WTC11 (cell line): ENCODE measurements at regions not wholly inside any gene's neighbourhood (a gene's known extent, or its start where the extent isn't known, plus 50 kb on each side); places are given as distances from the start of the nearest gene placed in this dataset.

Experiments used
- ATAC-seq: fragments of 200-7000 bp; cut with Tn5 transposase; 2 replicates; pipeline ENCODE4 v1.10.0; 2021; ENCODE audit warnings: mild to moderate bottlenecking, moderate library complexity
- CTCF ChIA-PET: fragments of 300-600 bp; sonication (Branson Sonifier 250); formaldehyde crosslinking; loops from one replicate; lab custom pipeline; 2021; ENCODE audit warnings: antibody characterized with exemption; lab: Charles Lee
- POLR2A ChIA-PET: fragments of 350-600 bp; sonication (Branson Sonifier 250); formaldehyde crosslinking; loops from one replicate; lab custom pipeline; 2021; ENCODE audit warnings: antibody characterized with exemption; lab: Charles Lee
- DNase-seq: peaks from one replicate; pipeline ENCODE4 v3.0.0; 2021; ENCODE audit warnings: low spot score
- H3K27ac Mint-ChIP-seq: 2 replicates; pipeline ENCODE4 v1.8.0; 2021; ENCODE audit warnings: mixed read lengths
- H3K27me3 Mint-ChIP-seq: 2 replicates; pipeline ENCODE4 v1.8.0; 2021; ENCODE audit warnings: low read depth, mild to moderate bottlenecking, moderate library complexity, mixed read lengths
- H3K36me3 Mint-ChIP-seq: 2 replicates; pipeline ENCODE4 v1.8.0; 2021; ENCODE audit warnings: mixed read lengths
- H3K4me1 Mint-ChIP-seq: 2 replicates; pipeline ENCODE4 v1.8.0; 2022; ENCODE audit warnings: mixed read lengths
- H3K4me3 Mint-ChIP-seq: 2 replicates; pipeline ENCODE4 v1.8.0; 2021; ENCODE audit warnings: mild to moderate bottlenecking, moderate library complexity, mixed read lengths
- H3K9me3 Mint-ChIP-seq: 2 replicates; pipeline ENCODE4 v1.8.0; 2021; ENCODE audit warnings: mixed read lengths
- FOXJ3 ChIP-seq: sonication (generic); formaldehyde crosslinking; IDR thresholded peaks from 2 replicates; pipeline ENCODE4 v1.9.0; 2021; ENCODE audit warnings: missing genetic modification reagents, mild to moderate bottlenecking, borderline replicate concordance
- FOXK1 ChIP-seq: sonication (generic); formaldehyde crosslinking; IDR thresholded peaks from 2 replicates; pipeline ENCODE4 v1.8.0; 2022; ENCODE audit warnings: mild to moderate bottlenecking, moderate library complexity, missing genetic modification reagents
- GABPB1 ChIP-seq: sonication (generic); formaldehyde crosslinking; IDR thresholded peaks from 2 replicates; pipeline ENCODE4 v1.8.1; 2023; ENCODE audit warnings: mild to moderate bottlenecking, missing genetic modification reagents
- JAZF1 ChIP-seq: fragments of 250-450 bp; sonication (Bioruptor Pico); IDR thresholded peaks from 2 replicates; pipeline ENCODE4 v1.9.0; 2021; ENCODE audit warnings: moderate library complexity, mild to moderate bottlenecking, inconsistent platforms
- KAT7 ChIP-seq: sonication (generic); formaldehyde crosslinking; IDR thresholded peaks from 2 replicates; pipeline ENCODE4 v1.8.1; 2023; ENCODE audit warnings: missing genetic modification reagents, mild to moderate bottlenecking, borderline replicate concordance
- NFYB ChIP-seq: sonication (generic); formaldehyde crosslinking; conservative IDR thresholded peaks from 2 replicates; pipeline ENCODE4 v1.8.0; 2022; ENCODE audit warnings: low read depth, missing genetic modification reagents
- NR1H2 ChIP-seq: sonication (generic); formaldehyde crosslinking; IDR thresholded peaks from 2 replicates; pipeline ENCODE4 v1.9.0; 2021; ENCODE audit warnings: mild to moderate bottlenecking, moderate library complexity, missing genetic modification reagents
- SMAD4 ChIP-seq: sonication (generic); formaldehyde crosslinking; IDR thresholded peaks from 2 replicates; pipeline ENCODE4 v1.8.0; 2022; ENCODE audit warnings: mild to moderate bottlenecking, missing genetic modification reagents
- TEAD1 ChIP-seq: sonication (generic); formaldehyde crosslinking; IDR thresholded peaks from 2 replicates; pipeline ENCODE4 v1.8.0; 2022; ENCODE audit warnings: mild to moderate bottlenecking, missing genetic modification reagents
- TP53 ChIP-seq: sonication (generic); formaldehyde crosslinking; IDR thresholded peaks from 2 replicates; pipeline ENCODE4 v1.8.1; 2023; ENCODE audit warnings: mild to moderate bottlenecking, missing genetic modification reagents
- ZNF671 ChIP-seq: fragments of 250-450 bp; sonication (Bioruptor Pico); IDR thresholded peaks from 2 replicates; pipeline ENCODE4 v1.8.0; 2021; ENCODE audit warnings: mild to moderate bottlenecking
- TF ChIP-seq, protein P1 (sequence below): sonication (generic); formaldehyde crosslinking; IDR thresholded peaks from 2 replicates; pipeline ENCODE4 v1.8.0; 2022; ENCODE audit warnings: missing genetic modification reagents
- TF ChIP-seq, protein P2 (sequence below): fragments of 250-450 bp; sonication (Bioruptor Pico); IDR thresholded peaks from 2 replicates; pipeline ENCODE4 v2.1.2; 2022; ENCODE audit warnings: mild to moderate bottlenecking, moderate library complexity
- TF ChIP-seq, protein P3 (sequence below): sonication (generic); formaldehyde crosslinking; IDR thresholded peaks from 2 replicates; pipeline ENCODE4 v1.8.0; 2023; ENCODE audit warnings: missing genetic modification reagents, mild to moderate bottlenecking, borderline replicate concordance
- TF ChIP-seq, protein P4 (sequence below): sonication (generic); formaldehyde crosslinking; IDR thresholded peaks from 2 replicates; pipeline ENCODE4 v1.8.1; 2022; ENCODE audit warnings: mild to moderate bottlenecking, moderate library complexity, missing genetic modification reagents
- TF ChIP-seq, protein P5 (sequence below): sonication (generic); formaldehyde crosslinking; IDR thresholded peaks from 2 replicates; pipeline ENCODE4 v1.8.0; 2022; ENCODE audit warnings: mild to moderate bottlenecking, missing genetic modification reagents
- TF ChIP-seq, protein P6 (sequence below): sonication (generic); formaldehyde crosslinking; IDR thresholded peaks from 2 replicates; pipeline ENCODE4 v1.8.1; 2023; ENCODE audit warnings: mild to moderate bottlenecking, missing genetic modification reagents
- TF ChIP-seq, protein P7 (sequence below): sonication (generic); formaldehyde crosslinking; IDR thresholded peaks from 2 replicates; pipeline ENCODE4 v1.8.0; 2023; ENCODE audit warnings: mild to moderate bottlenecking, missing genetic modification reagents

DNA sequence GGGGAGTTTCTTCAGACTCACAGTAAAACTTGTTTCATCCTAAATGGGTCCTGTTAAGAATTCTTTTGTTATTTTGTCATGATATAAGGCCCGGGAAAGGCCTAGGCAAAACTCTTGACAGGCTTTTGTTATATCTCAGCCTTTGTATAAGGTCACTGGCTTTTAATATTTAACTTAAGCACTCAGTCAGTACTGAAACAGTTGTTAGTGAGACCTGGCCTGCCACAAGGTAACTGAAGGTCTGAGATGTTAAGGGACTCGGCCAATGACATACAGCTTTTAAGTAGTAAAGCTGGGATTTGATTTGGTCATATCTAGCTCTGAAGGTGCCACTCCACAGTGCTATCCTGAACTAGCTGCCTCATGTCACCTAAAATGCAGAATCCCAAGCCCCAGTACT is 57.2 kb upstream of the STEAP4 start (continued):
- TF ChIP-seq, protein P1, sequence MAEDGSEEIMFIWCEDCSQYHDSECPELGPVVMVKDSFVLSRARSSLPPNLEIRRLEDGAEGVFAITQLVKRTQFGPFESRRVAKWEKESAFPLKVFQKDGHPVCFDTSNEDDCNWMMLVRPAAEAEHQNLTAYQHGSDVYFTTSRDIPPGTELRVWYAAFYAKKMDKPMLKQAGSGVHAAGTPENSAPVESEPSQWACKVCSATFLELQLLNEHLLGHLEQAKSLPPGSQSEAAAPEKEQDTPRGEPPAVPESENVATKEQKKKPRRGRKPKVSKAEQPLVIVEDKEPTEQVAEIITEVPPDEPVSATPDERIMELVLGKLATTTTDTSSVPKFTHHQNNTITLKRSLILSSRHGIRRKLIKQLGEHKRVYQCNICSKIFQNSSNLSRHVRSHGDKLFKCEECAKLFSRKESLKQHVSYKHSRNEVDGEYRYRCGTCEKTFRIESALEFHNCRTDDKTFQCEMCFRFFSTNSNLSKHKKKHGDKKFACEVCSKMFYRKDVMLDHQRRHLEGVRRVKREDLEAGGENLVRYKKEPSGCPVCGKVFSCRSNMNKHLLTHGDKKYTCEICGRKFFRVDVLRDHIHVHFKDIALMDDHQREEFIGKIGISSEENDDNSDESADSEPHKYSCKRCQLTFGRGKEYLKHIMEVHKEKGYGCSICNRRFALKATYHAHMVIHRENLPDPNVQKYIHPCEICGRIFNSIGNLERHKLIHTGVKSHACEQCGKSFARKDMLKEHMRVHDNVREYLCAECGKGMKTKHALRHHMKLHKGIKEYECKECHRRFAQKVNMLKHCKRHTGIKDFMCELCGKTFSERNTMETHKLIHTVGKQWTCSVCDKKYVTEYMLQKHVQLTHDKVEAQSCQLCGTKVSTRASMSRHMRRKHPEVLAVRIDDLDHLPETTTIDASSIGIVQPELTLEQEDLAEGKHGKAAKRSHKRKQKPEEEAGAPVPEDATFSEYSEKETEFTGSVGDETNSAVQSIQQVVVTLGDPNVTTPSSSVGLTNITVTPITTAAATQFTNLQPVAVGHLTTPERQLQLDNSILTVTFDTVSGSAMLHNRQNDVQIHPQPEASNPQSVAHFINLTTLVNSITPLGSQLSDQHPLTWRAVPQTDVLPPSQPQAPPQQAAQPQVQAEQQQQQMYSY, result no peak
- TF ChIP-seq NFYB (no peak), SMAD4 (CRISPR knock-in tag) (no peak), JAZF1 (no peak), ZNF671 (CRISPR knock-in tag) (no peak), TEAD1 (CRISPR knock-in tag) (no peak), FOXK1 (CRISPR knock-in tag) (no peak), NR1H2 (CRISPR knock-in tag) (no peak)
- TF ChIP-seq, protein P2, sequence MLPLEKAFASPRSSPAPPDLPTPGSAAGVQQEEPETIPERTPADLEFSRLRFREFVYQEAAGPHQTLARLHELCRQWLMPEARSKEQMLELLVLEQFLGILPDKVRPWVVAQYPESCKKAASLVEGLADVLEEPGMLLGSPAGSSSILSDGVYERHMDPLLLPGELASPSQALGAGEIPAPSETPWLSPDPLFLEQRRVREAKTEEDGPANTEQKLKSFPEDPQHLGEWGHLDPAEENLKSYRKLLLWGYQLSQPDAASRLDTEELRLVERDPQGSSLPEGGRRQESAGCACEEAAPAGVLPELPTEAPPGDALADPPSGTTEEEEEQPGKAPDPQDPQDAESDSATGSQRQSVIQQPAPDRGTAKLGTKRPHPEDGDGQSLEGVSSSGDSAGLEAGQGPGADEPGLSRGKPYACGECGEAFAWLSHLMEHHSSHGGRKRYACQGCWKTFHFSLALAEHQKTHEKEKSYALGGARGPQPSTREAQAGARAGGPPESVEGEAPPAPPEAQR (CRISPR knock-in tag), result no peak
- TF ChIP-seq, protein P3, sequence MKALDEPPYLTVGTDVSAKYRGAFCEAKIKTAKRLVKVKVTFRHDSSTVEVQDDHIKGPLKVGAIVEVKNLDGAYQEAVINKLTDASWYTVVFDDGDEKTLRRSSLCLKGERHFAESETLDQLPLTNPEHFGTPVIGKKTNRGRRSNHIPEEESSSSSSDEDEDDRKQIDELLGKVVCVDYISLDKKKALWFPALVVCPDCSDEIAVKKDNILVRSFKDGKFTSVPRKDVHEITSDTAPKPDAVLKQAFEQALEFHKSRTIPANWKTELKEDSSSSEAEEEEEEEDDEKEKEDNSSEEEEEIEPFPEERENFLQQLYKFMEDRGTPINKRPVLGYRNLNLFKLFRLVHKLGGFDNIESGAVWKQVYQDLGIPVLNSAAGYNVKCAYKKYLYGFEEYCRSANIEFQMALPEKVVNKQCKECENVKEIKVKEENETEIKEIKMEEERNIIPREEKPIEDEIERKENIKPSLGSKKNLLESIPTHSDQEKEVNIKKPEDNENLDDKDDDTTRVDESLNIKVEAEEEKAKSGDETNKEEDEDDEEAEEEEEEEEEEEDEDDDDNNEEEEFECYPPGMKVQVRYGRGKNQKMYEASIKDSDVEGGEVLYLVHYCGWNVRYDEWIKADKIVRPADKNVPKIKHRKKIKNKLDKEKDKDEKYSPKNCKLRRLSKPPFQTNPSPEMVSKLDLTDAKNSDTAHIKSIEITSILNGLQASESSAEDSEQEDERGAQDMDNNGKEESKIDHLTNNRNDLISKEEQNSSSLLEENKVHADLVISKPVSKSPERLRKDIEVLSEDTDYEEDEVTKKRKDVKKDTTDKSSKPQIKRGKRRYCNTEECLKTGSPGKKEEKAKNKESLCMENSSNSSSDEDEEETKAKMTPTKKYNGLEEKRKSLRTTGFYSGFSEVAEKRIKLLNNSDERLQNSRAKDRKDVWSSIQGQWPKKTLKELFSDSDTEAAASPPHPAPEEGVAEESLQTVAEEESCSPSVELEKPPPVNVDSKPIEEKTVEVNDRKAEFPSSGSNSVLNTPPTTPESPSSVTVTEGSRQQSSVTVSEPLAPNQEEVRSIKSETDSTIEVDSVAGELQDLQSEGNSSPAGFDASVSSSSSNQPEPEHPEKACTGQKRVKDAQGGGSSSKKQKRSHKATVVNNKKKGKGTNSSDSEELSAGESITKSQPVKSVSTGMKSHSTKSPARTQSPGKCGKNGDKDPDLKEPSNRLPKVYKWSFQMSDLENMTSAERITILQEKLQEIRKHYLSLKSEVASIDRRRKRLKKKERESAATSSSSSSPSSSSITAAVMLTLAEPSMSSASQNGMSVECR (CRISPR knock-in tag), result no peak
- TF ChIP-seq, protein P4, sequence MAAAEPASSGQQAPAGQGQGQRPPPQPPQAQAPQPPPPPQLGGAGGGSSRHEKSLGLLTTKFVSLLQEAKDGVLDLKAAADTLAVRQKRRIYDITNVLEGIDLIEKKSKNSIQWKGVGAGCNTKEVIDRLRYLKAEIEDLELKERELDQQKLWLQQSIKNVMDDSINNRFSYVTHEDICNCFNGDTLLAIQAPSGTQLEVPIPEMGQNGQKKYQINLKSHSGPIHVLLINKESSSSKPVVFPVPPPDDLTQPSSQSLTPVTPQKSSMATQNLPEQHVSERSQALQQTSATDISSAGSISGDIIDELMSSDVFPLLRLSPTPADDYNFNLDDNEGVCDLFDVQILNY (CRISPR knock-in tag), result no peak
- TF ChIP-seq, protein P5, sequence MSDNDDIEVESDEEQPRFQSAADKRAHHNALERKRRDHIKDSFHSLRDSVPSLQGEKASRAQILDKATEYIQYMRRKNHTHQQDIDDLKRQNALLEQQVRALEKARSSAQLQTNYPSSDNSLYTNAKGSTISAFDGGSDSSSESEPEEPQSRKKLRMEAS, result no peak
- TF ChIP-seq, protein P6, sequence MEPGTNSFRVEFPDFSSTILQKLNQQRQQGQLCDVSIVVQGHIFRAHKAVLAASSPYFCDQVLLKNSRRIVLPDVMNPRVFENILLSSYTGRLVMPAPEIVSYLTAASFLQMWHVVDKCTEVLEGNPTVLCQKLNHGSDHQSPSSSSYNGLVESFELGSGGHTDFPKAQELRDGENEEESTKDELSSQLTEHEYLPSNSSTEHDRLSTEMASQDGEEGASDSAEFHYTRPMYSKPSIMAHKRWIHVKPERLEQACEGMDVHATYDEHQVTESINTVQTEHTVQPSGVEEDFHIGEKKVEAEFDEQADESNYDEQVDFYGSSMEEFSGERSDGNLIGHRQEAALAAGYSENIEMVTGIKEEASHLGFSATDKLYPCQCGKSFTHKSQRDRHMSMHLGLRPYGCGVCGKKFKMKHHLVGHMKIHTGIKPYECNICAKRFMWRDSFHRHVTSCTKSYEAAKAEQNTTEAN (CRISPR knock-in tag), result no peak
- TF ChIP-seq, all 79 proteins: peak for 0

DNA sequence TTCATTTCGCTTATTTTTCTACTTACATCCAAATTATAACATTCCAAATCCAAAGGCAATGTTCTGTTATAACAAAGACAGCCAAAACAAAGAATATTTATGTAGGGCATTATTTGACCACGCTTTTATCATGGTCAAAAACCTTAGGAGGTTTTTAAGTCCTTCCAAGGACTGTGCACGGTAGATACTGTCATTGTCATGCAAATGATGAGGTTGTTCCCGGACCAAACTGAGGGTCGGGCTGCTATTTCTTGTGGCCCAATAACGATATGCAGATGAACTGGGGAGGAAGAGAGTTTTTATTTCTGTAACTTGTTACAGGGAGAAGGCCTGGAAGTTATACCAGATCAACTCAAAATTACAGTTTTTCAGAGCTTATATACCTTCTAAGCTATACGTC is 56.6 kb upstream of the STEAP4 start:
- ChIA-PET CTCF (interaction anchor here (1.4 to 1.5 kb wide), 2 partner anchors 18 to 120 kb away, joined by 3 to 5 read pairs; no protein-coding TSS in a partner anchor), POLR2A (no interaction called here)
- Mint-ChIP-seq H3K27ac (no peak overlapping the region), H3K27me3 (no peaks in the 10 kb centered on the region), H3K9me3 (peaks cover 9% of the 10 kb centered on the region; the same call in 1 of the 2 replicates), H3K4me3 (no peak overlapping the region), H3K36me3 (no peaks in the 10 kb centered on the region), H3K4me1 (peaks cover 59% of the 10 kb centered on the region)
- DNase-seq (peak; percentile 15), ATAC-seq (no peak)
- no peak for TF ChIP-seq GABPB1
- TF ChIP-seq, protein P3 (CRISPR knock-in tag), result no peak
- no peak for TF ChIP-seq KAT7
- no peak for TF ChIP-seq TP53 (CRISPR knock-in tag)
- TF ChIP-seq, protein P7, sequence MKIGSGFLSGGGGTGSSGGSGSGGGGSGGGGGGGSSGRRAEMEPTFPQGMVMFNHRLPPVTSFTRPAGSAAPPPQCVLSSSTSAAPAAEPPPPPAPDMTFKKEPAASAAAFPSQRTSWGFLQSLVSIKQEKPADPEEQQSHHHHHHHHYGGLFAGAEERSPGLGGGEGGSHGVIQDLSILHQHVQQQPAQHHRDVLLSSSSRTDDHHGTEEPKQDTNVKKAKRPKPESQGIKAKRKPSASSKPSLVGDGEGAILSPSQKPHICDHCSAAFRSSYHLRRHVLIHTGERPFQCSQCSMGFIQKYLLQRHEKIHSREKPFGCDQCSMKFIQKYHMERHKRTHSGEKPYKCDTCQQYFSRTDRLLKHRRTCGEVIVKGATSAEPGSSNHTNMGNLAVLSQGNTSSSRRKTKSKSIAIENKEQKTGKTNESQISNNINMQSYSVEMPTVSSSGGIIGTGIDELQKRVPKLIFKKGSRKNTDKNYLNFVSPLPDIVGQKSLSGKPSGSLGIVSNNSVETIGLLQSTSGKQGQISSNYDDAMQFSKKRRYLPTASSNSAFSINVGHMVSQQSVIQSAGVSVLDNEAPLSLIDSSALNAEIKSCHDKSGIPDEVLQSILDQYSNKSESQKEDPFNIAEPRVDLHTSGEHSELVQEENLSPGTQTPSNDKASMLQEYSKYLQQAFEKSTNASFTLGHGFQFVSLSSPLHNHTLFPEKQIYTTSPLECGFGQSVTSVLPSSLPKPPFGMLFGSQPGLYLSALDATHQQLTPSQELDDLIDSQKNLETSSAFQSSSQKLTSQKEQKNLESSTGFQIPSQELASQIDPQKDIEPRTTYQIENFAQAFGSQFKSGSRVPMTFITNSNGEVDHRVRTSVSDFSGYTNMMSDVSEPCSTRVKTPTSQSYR (CRISPR knock-in tag), result no peak
- no peak for TF ChIP-seq FOXJ3 (CRISPR knock-in tag)
